Motor neuron (in vitro differentiated cells): ENCODE measurements at regions not wholly inside any gene's neighbourhood (a gene's known extent, or its start where the extent isn't known, plus 50 kb on each side); places are given as distances from the start of the nearest gene placed in this dataset.
"Not testable (repeated sequence)": the region's sequence is repeated elsewhere in the genome, so short reads cannot be mapped to it uniquely, and the experiment has no call there.

Source experiments
- ATAC-seq, 8 experiments: fragments of 200-7000 bp; cut with Tn5 transposase; replicated peaks in 6 of 8; 2 replicates each; pipeline ENCODE4 v1.8.0; 2021; ENCODE audit warnings: mild to moderate bottlenecking in 8 of 8, moderate library complexity in 8 of 8
- H3K27ac ChIP-seq, 2 donors: fragments of 250-450 bp; sonication (Bioruptor Pico); 2 replicates each; pipeline ENCODE4 v1.9.0; 2021; ENCODE audit warnings: antibody characterized with exemption in 2 of 2, mild to moderate bottlenecking in 2 of 2, moderate library complexity in 1 of 2
- H3K4me1 ChIP-seq, 2 donors: fragments of 250-450 bp; sonication (Bioruptor Pico); replicated peaks in 1 of 2; 2 replicates each; pipeline ENCODE4 v1.6.1; 2021; ENCODE audit warnings: antibody characterized with exemption in 2 of 2, mild to moderate bottlenecking in 2 of 2, moderate library complexity in 1 of 2
- H3K4me3 ChIP-seq, 5 donors: fragments of 250-450 bp; sonication (Bioruptor Pico); 2 replicates each; pipeline ENCODE4 v1.9.0; 2021; ENCODE audit warnings: antibody characterized with exemption in 5 of 5, mild to moderate bottlenecking in 5 of 5, moderate library complexity in 4 of 5
- WGBS, 10 experiments: fragments of 450-650 bp; shearing (Covaris generic); methylation state at CpG; one replicate each; pipeline ENCODE4 v1.0.0; 2022; 5-methylcytosine and 5-hydroxymethylcytosine counted together
- in situ Hi-C, 9 experiments: fragments of 400-800 bp; cut with MboI; loops; one replicate each; pipeline ENCODE4 v1.15.0; 2021; ENCODE audit warnings: low sequenced_read_pairs in 9 of 9, low pct_unique_long_range_greater_than_20kb in 2 of 9; ENCODE audit not compliant: unreplicated experiment in 9 of 9

- H3K27ac ChIP-seq: no peak overlapping the region
- ATAC-seq: no peak
- no peak overlapping the region for H3K4me3 ChIP-seq
- in situ Hi-C loops: no loop called here
- H3K4me1 ChIP-seq: peaks cover 0 to 9% of the 10 kb centered on the region in 2 donors
- 0 to 100% (median 83%) methylated on average over 1 to 4 of the region's 4 CpGs; no CpG with 5 or more reads in 1 of the 10 experiments for WGBS, 10 experiments
Observed at GRCh38 chr7:9028012-9028411, 594.6 kb downstream of the NXPH1 start.

GRCh38 chr7:9029681-9030530 lies 596.5 kb downstream of the NXPH1 start:
- in situ Hi-C loops: no loop called here
- Histone ChIP-seq H3K4me1 (peaks cover 0 to 4% of the 10 kb centered on the region in 2 donors), H3K4me3 (no peak overlapping the region), H3K27ac (no peak overlapping the region)
- 7 to 100% (median 62%) methylated on average over 3 to 9 of the region's 9 CpGs; no CpG with 5 or more reads in 2 of the 10 experiments for WGBS, 10 experiments
- peak in 5 of 8 experiments; percentile 56 to 81 (median 78) for ATAC-seq

GRCh38 chr7:9030976-9031375 lies 597.6 kb downstream of the NXPH1 start:
- 6 to 100% (median 83%) methylated on average over 1 to 2 of the region's 2 CpGs; no CpG with 5 or more reads in 1 of the 10 experiments for WGBS, 10 experiments
- in situ Hi-C loops: no loop called here
- no peak for ATAC-seq

GRCh38 chr7:9031386-9031785 lies 598.0 kb downstream of the NXPH1 start:
- H3K4me3 ChIP-seq: no peak overlapping the region
- no peak overlapping the region for H3K27ac ChIP-seq
- 3 to 90% (median 81%) methylated on average over 1 to 4 of the region's 4 CpGs for WGBS, 10 experiments
- in situ Hi-C loops: no loop called here
- peaks cover 0 to 4% of the 10 kb centered on the region in 2 donors for H3K4me1 ChIP-seq
- no peak for ATAC-seq

More at GRCh38 chr7:9030976-9031375, 597.6 kb downstream of the NXPH1 start:
- peaks cover 0 to 4% of the 10 kb centered on the region in 2 donors for H3K4me1 ChIP-seq
- H3K27ac ChIP-seq: no peak overlapping the region
- no peak overlapping the region for H3K4me3 ChIP-seq

GRCh38 chr7:9036080-9036479 lies 602.7 kb downstream of the NXPH1 start:
- ATAC-seq: no peak
- in situ Hi-C loops: no loop called here
- no peak overlapping the region for H3K4me3 ChIP-seq
- H3K4me1 ChIP-seq: no peaks in the 10 kb centered on the region
- 0 to 89% (median 74%) methylated on average over 1 to 3 of the region's 3 CpGs for WGBS, 10 experiments
- no peak overlapping the region for H3K27ac ChIP-seq

GRCh38 chr7:9071160-9071762 lies 637.9 kb downstream of the NXPH1 start:
- Histone ChIP-seq H3K4me1 (no peaks in the 10 kb centered on the region), H3K4me3 (no peak overlapping the region), H3K27ac (no peak overlapping the region)
- in situ Hi-C loops: no loop called here
- no peak for ATAC-seq
- WGBS, 10 experiments: 0 to 98% (median 64%) methylated on average over 1 to 4 of the region's 4 CpGs

- in situ Hi-C loops, H3K4me1 ChIP-seq, H3K27ac ChIP-seq, ATAC-seq, H3K4me3 ChIP-seq: not testable (repeated sequence)
- WGBS, 10 experiments: 0 to 100% (median 33%) methylated on average over 1 of the region's 1 CpG; no CpG with 5 or more reads in 2 of the 10 experiments
Observed at GRCh38 chr7:9075774-9076173, 642.4 kb downstream of the NXPH1 start.

- ATAC-seq: no peak
- in situ Hi-C loops: no loop called here
- 0 to 90% (median 40%) methylated on average over 1 to 2 of the region's 2 CpGs; no CpG with 5 or more reads in 1 of the 10 experiments for WGBS, 10 experiments
- Histone ChIP-seq H3K4me1 (no peaks in the 10 kb centered on the region), H3K4me3 (no peak overlapping the region), H3K27ac (no peak overlapping the region)
Observed at GRCh38 chr7:9082203-9082602, 648.8 kb downstream of the NXPH1 start.

- no peak overlapping the region for H3K4me3 ChIP-seq
- in situ Hi-C loops: no loop called here
- 32 to 100% (median 80%) methylated on average over 1 to 3 of the region's 5 CpGs; no CpG with 5 or more reads in 5 of the 10 experiments for WGBS, 10 experiments
- ATAC-seq: peak in 1 of 8 experiments; percentile 79
- H3K4me1 ChIP-seq: no peaks in the 10 kb centered on the region
- no peak overlapping the region for H3K27ac ChIP-seq
Observed at GRCh38 chr7:9083837-9084236, 650.4 kb downstream of the NXPH1 start.

- Histone ChIP-seq H3K4me1 (no peaks in the 10 kb centered on the region), H3K27ac (no peak overlapping the region), H3K4me3 (no peak overlapping the region)
- no peak for ATAC-seq
- WGBS, 10 experiments: 0 to 100% (median 74%) methylated on average over 2 to 3 of the region's 3 CpGs; no CpG with 5 or more reads in 3 of the 10 experiments
- in situ Hi-C loops: no loop called here
Observed at GRCh38 chr7:9091282-9091681, 657.9 kb downstream of the NXPH1 start.

- Histone ChIP-seq H3K4me1 (no peaks in the 10 kb centered on the region), H3K27ac (no peak overlapping the region), H3K4me3 (no peak overlapping the region)
- in situ Hi-C loops: no loop called here
- 0 to 100% (median 58%) methylated on average over 1 to 2 of the region's 2 CpGs; no CpG with 5 or more reads in 2 of the 10 experiments for WGBS, 10 experiments
- ATAC-seq: no peak
Observed at GRCh38 chr7:9097565-9098060, 664.2 kb downstream of the NXPH1 start.

GRCh38 chr7:9100289-9100688 lies 666.9 kb downstream of the NXPH1 start:
- WGBS, 10 experiments: 0 to 96% (median 33%) methylated on average over 1 to 2 of the region's 2 CpGs; no CpG with 5 or more reads in 1 of the 10 experiments
- no peaks in the 10 kb centered on the region for H3K4me1 ChIP-seq
- in situ Hi-C loops: no loop called here
- H3K4me3 ChIP-seq: no peak overlapping the region
- no peak for ATAC-seq
- no peak overlapping the region for H3K27ac ChIP-seq

- Histone ChIP-seq H3K4me3 (no peak overlapping the region), H3K4me1 (no peaks in the 10 kb centered on the region), H3K27ac (no peak overlapping the region)
- in situ Hi-C loops: no loop called here
- no peak for ATAC-seq
Observed at GRCh38 chr7:9102846-9103245, 669.4 kb downstream of the NXPH1 start.
